ENCODE measurements at regions not wholly inside any gene's neighbourhood (a gene's known extent, or its start where the extent isn't known, plus 50 kb on each side); places are given as distances from the start of the nearest gene placed in this dataset.

DNA sequence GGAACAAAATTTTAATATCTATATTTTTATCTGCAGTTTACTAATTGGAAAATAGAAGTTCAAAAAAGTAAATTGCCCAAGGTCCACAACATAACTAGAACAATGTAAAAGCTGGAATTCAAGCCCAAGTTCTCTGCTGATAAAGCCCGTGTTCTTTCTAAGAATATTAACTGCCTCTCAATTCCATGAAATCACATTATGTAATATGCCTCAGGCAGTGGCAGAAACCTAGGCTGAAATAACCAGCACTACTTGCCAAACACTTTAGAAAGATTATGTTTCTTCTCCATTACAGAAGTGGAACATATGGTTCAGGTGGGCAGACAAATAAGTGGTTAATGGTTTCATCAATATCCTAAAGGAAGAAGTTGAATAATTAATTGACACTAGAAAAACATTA lies 56.7 kb upstream of the ADGRL3 start:
- TF ChIP-seq, protein P1, sequence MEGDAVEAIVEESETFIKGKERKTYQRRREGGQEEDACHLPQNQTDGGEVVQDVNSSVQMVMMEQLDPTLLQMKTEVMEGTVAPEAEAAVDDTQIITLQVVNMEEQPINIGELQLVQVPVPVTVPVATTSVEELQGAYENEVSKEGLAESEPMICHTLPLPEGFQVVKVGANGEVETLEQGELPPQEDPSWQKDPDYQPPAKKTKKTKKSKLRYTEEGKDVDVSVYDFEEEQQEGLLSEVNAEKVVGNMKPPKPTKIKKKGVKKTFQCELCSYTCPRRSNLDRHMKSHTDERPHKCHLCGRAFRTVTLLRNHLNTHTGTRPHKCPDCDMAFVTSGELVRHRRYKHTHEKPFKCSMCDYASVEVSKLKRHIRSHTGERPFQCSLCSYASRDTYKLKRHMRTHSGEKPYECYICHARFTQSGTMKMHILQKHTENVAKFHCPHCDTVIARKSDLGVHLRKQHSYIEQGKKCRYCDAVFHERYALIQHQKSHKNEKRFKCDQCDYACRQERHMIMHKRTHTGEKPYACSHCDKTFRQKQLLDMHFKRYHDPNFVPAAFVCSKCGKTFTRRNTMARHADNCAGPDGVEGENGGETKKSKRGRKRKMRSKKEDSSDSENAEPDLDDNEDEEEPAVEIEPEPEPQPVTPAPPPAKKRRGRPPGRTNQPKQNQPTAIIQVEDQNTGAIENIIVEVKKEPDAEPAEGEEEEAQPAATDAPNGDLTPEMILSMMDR (IDR thresholded peaks at IDR 0.05), result no peak
- TF ChIP-seq POLR2A (IDR thresholded peaks at IDR 0.05), result no peak

Data from heart left ventricle (tissue), 13 donors.